H9 (cell line): ENCODE measurements at regions not wholly inside any gene's neighbourhood (a gene's known extent, or its start where the extent isn't known, plus 50 kb on each side); places are given as distances from the start of the nearest gene placed in this dataset.

Source experiments
- DNase-seq: peaks from one replicate; pipeline ENCODE4 v3.0.0-alpha.2; 2017
- H2AFZ ChIP-seq: one replicate; pipeline ENCODE4 v1.6.1; 2013; ENCODE audit warnings: mild to moderate bottlenecking, low read length, control low read depth, moderate library complexity
- H2AK5ac ChIP-seq: 2 replicates; pipeline ENCODE4 v1.6.1; 2013; ENCODE audit warnings: low read length, control low read depth, mixed read lengths; ENCODE audit not compliant: insufficient read length
- H2BK120ac ChIP-seq: one replicate; pipeline ENCODE4 v1.6.1; 2013; ENCODE audit warnings: low read depth, mild to moderate bottlenecking, low read length, control low read depth, inconsistent platforms; ENCODE audit not compliant: poor library complexity, severe bottlenecking
- H2BK12ac ChIP-seq: 2 replicates; pipeline ENCODE4 v1.6.1; 2013; ENCODE audit warnings: low read length, control low read depth, mixed read lengths, low read depth; ENCODE audit not compliant: insufficient read length
- H2BK15ac ChIP-seq: 2 replicates; pipeline ENCODE4 v1.6.1; 2013; ENCODE audit warnings: low read depth, low read length, control low read depth
- H2BK20ac ChIP-seq: one replicate; pipeline ENCODE4 v1.6.1; 2013; ENCODE audit warnings: low read depth, mild to moderate bottlenecking, low read length, control low read depth, inconsistent platforms; ENCODE audit not compliant: poor library complexity, severe bottlenecking
- H2BK5ac ChIP-seq: 2 replicates; pipeline ENCODE4 v1.6.1; 2013; ENCODE audit warnings: low read length, control low read depth, mixed read lengths; ENCODE audit not compliant: insufficient read length
- H3K14ac ChIP-seq: 2 replicates; pipeline ENCODE4 v1.6.1; 2013; ENCODE audit warnings: low read length, control low read depth; ENCODE audit not compliant: insufficient read depth
- H3K18ac ChIP-seq: 2 replicates; pipeline ENCODE4 v1.6.1; 2013; ENCODE audit warnings: low read depth, mild to moderate bottlenecking, mixed read lengths, low read length, control low read depth; ENCODE audit not compliant: insufficient read length
- H3K23ac ChIP-seq: 2 replicates; pipeline ENCODE4 v1.6.1; 2013; ENCODE audit warnings: low read length, control low read depth, mixed read lengths, low read depth; ENCODE audit not compliant: insufficient read length
- H3K23me2 ChIP-seq: 2 replicates; pipeline ENCODE4 v1.6.1; 2013; ENCODE audit warnings: low read depth, mild to moderate bottlenecking, mixed read lengths, low read length, control low read depth; ENCODE audit not compliant: insufficient read length, poor library complexity, severe bottlenecking
- H3K27ac ChIP-seq: 2 replicates; pipeline ENCODE4 v1.5.1; 2013; ENCODE audit warnings: low read length, control low read depth, mixed read lengths, low read depth; ENCODE audit not compliant: insufficient read length
- H3K27me3 ChIP-seq: 2 replicates; pipeline ENCODE4 v1.6.1; 2013; ENCODE audit warnings: low read length, control low read depth, inconsistent platforms; ENCODE audit not compliant: insufficient read depth
- H3K4ac ChIP-seq: 2 replicates; pipeline ENCODE4 v1.6.1; 2013; ENCODE audit warnings: low read depth, mild to moderate bottlenecking, control low read depth, inconsistent platforms, low read length, moderate library complexity
- H3K4me1 ChIP-seq: 2 replicates; pipeline ENCODE4 v1.6.1; 2013; ENCODE audit warnings: low read length, control low read depth, inconsistent platforms; ENCODE audit not compliant: insufficient read depth
- H3K4me2 ChIP-seq: 2 replicates; pipeline ENCODE4 v1.6.1; 2013; ENCODE audit warnings: low read length, control low read depth, mixed read lengths; ENCODE audit not compliant: insufficient read length, insufficient read depth
- H3K56ac ChIP-seq: 2 replicates; pipeline ENCODE4 v1.6.1; 2013; ENCODE audit warnings: low read depth, mild to moderate bottlenecking, mixed read lengths, low read length, control low read depth; ENCODE audit not compliant: insufficient read length
- H3K79me1 ChIP-seq: 2 replicates; pipeline ENCODE4 v1.6.1; 2013; ENCODE audit warnings: low read depth, mild to moderate bottlenecking, moderate library complexity, low read length, control low read depth, inconsistent platforms; ENCODE audit not compliant: insufficient read depth, poor library complexity, severe bottlenecking
- H3K79me2 ChIP-seq: 2 replicates; pipeline ENCODE4 v1.6.1; 2013; ENCODE audit warnings: low read length, control low read depth, inconsistent platforms; ENCODE audit not compliant: insufficient read depth
- H3K9ac ChIP-seq: 2 replicates; pipeline ENCODE4 v1.6.1; 2013; ENCODE audit warnings: low read length, control low read depth, mixed read lengths; ENCODE audit not compliant: insufficient read length; ENCODE audit errors: extremely low read depth
- H3K9me3 ChIP-seq: one replicate; pipeline ENCODE4 v1.6.1; 2013; ENCODE audit warnings: low read depth, low read length, inconsistent platforms; ENCODE audit not compliant: control insufficient read depth
- H3T11ph ChIP-seq: one replicate; pipeline ENCODE4 v1.6.1; 2013; ENCODE audit warnings: mild to moderate bottlenecking, low read length, control low read depth, inconsistent platforms
- H4K20me1 ChIP-seq: one replicate; pipeline ENCODE4 v1.6.1; 2013; ENCODE audit not compliant: control insufficient read depth, insufficient read length, insufficient read depth
- H4K5ac ChIP-seq: 2 replicates; pipeline ENCODE4 v1.6.1; 2013; ENCODE audit warnings: low read depth, mild to moderate bottlenecking, mixed read lengths, low read length, control low read depth; ENCODE audit not compliant: insufficient read length
- H4K8ac ChIP-seq: replicated peaks from 2 replicates; pipeline ENCODE4 v1.6.1; 2013; ENCODE audit warnings: low read length, control low read depth, mixed read lengths, low read depth; ENCODE audit not compliant: insufficient read length
- H4K91ac ChIP-seq: 2 replicates; pipeline ENCODE4 v1.6.1; 2013; ENCODE audit warnings: low read depth, mild to moderate bottlenecking, moderate library complexity, mixed read lengths, low read length, control low read depth; ENCODE audit not compliant: insufficient read length
- H3K27ac Mint-ChIP-seq, 3 experiments: 2 replicates in 2 of 3; 3 replicates in 1 of 3; pipeline ENCODE4 v1.8.0; 2020 to 2021; ENCODE audit warnings: mixed read lengths in 3 of 3, mild to moderate bottlenecking in 1 of 3, moderate library complexity in 1 of 3
- H3K27me3 Mint-ChIP-seq: 2 replicates; pipeline ENCODE4 v1.8.0; 2021; ENCODE audit warnings: low read depth, mild to moderate bottlenecking, moderate library complexity, mixed read lengths
- H3K36me3 Mint-ChIP-seq, 3 experiments: 2 replicates in 2 of 3; 3 replicates in 1 of 3; pipeline ENCODE4 v1.8.0; 2020 to 2021; ENCODE audit warnings: low read depth in 3 of 3, mixed read lengths in 3 of 3; ENCODE audit not compliant: insufficient read depth in 1 of 3
- H3K4me1 Mint-ChIP-seq, 2 experiments: 2 replicates each; pipeline ENCODE4 v1.8.0; 2020; ENCODE audit warnings: mixed read lengths in 2 of 2
- H3K4me3 Mint-ChIP-seq, 2 experiments: 2 replicates in 1 of 2; 3 replicates in 1 of 2; pipeline ENCODE4 v1.8.0; 2020 to 2021; ENCODE audit warnings: mild to moderate bottlenecking in 2 of 2, mixed read lengths in 2 of 2, moderate library complexity in 1 of 2
- H3K9me3 Mint-ChIP-seq, 2 experiments: 2 replicates in 1 of 2; 3 replicates in 1 of 2; pipeline ENCODE4 v1.8.0; 2020; ENCODE audit warnings: mild to moderate bottlenecking in 2 of 2, mixed read lengths in 2 of 2, moderate library complexity in 1 of 2
- CTCF ChIP-seq: fragments of 200-600 bp; sonication (generic); conservative IDR thresholded peaks from 3 replicates; pipeline ENCODE4 v1.8.0; 2021; ENCODE audit warnings: antibody characterized with exemption, mild to moderate bottlenecking
- WGBS: extraction: QIAGEN DNeasy Blood & Tissue Kit; methylation state at CpG from one replicate; pipeline ENCODE4 v1.1.7; 2013; ENCODE audit warnings: missing lambda C conversion rate, low lambda C conversion rate, mixed read lengths; ENCODE audit not compliant: insufficient read length; ENCODE audit errors: extremely low coverage; 5-methylcytosine and 5-hydroxymethylcytosine counted together

GRCh38 chr2:235345745-235346144 is 148.1 kb upstream of the AGAP1 start:
- DNase-seq: no peak
- Histone ChIP-seq H3K4ac (no peak overlapping the region), H2BK5ac (no peak overlapping the region), H4K8ac (peak overlapping the region; percentile 6), H3K9me3 (no peaks in the 10 kb centered on the region), H3K4me1 (no peaks in the 10 kb centered on the region), H3K27ac (no peak overlapping the region), H3K27me3 (no peaks in the 10 kb centered on the region), H2BK12ac (no peak overlapping the region), H3K79me2 (no peaks in the 10 kb centered on the region), H2AFZ (no peak overlapping the region), H3K18ac (no peak overlapping the region), H3K14ac (no peak overlapping the region), H3K23ac (no peak overlapping the region), H4K91ac (no peak overlapping the region), H3K4me2 (no peak overlapping the region), H2BK20ac (no peak overlapping the region), H2BK15ac (no peak overlapping the region), H3K56ac (no peak overlapping the region), H2AK5ac (no peak overlapping the region), H2BK120ac (no peak overlapping the region), H4K20me1 (peaks cover 3% of the 10 kb centered on the region), H4K5ac (no peak overlapping the region), H3T11ph (no peak overlapping the region), H3K9ac (no peak overlapping the region), H3K23me2 (no peaks in the 10 kb centered on the region), H3K79me1 (no peaks in the 10 kb centered on the region)
- WGBS: 100% methylated on average over 1 of the region's 1 CpG
- Mint-ChIP-seq H3K36me3 (no peaks in the 10 kb centered on the region), H3K4me1 (no peaks in the 10 kb centered on the region), H3K27me3 (peaks cover 4% of the 10 kb centered on the region), H3K27ac (no peak overlapping the region), H3K9me3 (peaks cover 4 to 6% of the 10 kb centered on the region in 2 experiments; a peak in 2 of 5 replicates), H3K4me3 (no peak overlapping the region)
- TF ChIP-seq CTCF: no peak
